HG03378 (cell line): ENCODE measurements at regions not wholly inside any gene's neighbourhood (a gene's known extent, or its start where the extent isn't known, plus 50 kb on each side); places are given as distances from the start of the nearest gene placed in this dataset.

Experiments
- ATAC-seq: cut with Tn5 transposase; IDR thresholded peaks from one replicate; pipeline ENCODE4 v1.9.1; 2021; ENCODE audit warnings: mild to moderate bottlenecking, moderate library complexity; ENCODE audit not compliant: unreplicated experiment

- ATAC-seq, result no peak
These were observed 234.1 kb downstream of the OMA1 start for GRCh38 chr1:58312461-58312860.

- ATAC-seq, result no peak
These were observed 235.6 kb downstream of the OMA1 start for GRCh38 chr1:58310881-58311280.

GRCh38 chr1:58310469-58310868 lies 236.1 kb downstream of the OMA1 start:
- ATAC-seq, result no peak

- ATAC-seq, result no peak
These were observed 238.3 kb downstream of the OMA1 start for GRCh38 chr1:58308206-58308605.

GRCh38 chr1:58307431-58307830 lies 239.1 kb downstream of the OMA1 start:
- ATAC-seq, result no peak

- ATAC-seq, result no peak
These were observed 240.9 kb downstream of the OMA1 start for GRCh38 chr1:58305622-58306021.

- ATAC-seq, result no peak
These were observed 242.1 kb downstream of the OMA1 start for GRCh38 chr1:58304346-58304975.

- no peak for ATAC-seq
These were observed 242.7 kb downstream of the OMA1 start for GRCh38 chr1:58303841-58304240.

- ATAC-seq, result no peak
These were observed 253.1 kb downstream of the OMA1 start for GRCh38 chr1:58293388-58293787.

- no peak for ATAC-seq
These were observed 255.7 kb downstream of the OMA1 start for GRCh38 chr1:58290685-58291372.

GRCh38 chr1:58288624-58289142 lies 257.8 kb downstream of the OMA1 start:
- no peak for ATAC-seq

- no peak for ATAC-seq
These were observed 258.5 kb downstream of the OMA1 start for GRCh38 chr1:58287894-58288623.

- ATAC-seq, result no peak
These were observed 262.4 kb downstream of the OMA1 start for GRCh38 chr1:58284225-58284510.

- no peak for ATAC-seq
These were observed 262.9 kb downstream of the OMA1 start for GRCh38 chr1:58283388-58284224.

- ATAC-seq, result no peak
These were observed 263.7 kb downstream of the OMA1 start for GRCh38 chr1:58282623-58283387.

- no peak for ATAC-seq
These were observed 280.3 kb downstream of the OMA1 start for GRCh38 chr1:58266242-58266641.

GRCh38 chr1:58264462-58264861 lies 282.1 kb downstream of the OMA1 start:
- no peak for ATAC-seq

- no peak for ATAC-seq
These were observed 283.8 kb downstream of the OMA1 start for GRCh38 chr1:58262702-58263101.

- no peak for ATAC-seq
These were observed 288.4 kb downstream of the OMA1 start for GRCh38 chr1:58258082-58258481.

GRCh38 chr1:58257003-58257402 lies 289.5 kb downstream of the OMA1 start:
- no peak for ATAC-seq
